ENCODE measurements at regions not wholly inside any gene's neighbourhood (a gene's known extent, or its start where the extent isn't known, plus 50 kb on each side); places are given as distances from the start of the nearest gene placed in this dataset.

- intact Hi-C loops (cut with micrococcal nuclease; ENCODE audit: unreplicated experiment): no loop called here
- BruUV-seq (replicated peaks): no TSS peak
- no peak for TF ChIP-seq EZH2 (IDR thresholded peaks at IDR 0.05; ENCODE audit: low read depth)
- TF ChIP-seq, protein P1, sequence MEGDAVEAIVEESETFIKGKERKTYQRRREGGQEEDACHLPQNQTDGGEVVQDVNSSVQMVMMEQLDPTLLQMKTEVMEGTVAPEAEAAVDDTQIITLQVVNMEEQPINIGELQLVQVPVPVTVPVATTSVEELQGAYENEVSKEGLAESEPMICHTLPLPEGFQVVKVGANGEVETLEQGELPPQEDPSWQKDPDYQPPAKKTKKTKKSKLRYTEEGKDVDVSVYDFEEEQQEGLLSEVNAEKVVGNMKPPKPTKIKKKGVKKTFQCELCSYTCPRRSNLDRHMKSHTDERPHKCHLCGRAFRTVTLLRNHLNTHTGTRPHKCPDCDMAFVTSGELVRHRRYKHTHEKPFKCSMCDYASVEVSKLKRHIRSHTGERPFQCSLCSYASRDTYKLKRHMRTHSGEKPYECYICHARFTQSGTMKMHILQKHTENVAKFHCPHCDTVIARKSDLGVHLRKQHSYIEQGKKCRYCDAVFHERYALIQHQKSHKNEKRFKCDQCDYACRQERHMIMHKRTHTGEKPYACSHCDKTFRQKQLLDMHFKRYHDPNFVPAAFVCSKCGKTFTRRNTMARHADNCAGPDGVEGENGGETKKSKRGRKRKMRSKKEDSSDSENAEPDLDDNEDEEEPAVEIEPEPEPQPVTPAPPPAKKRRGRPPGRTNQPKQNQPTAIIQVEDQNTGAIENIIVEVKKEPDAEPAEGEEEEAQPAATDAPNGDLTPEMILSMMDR (conservative IDR thresholded peaks at IDR 0.05): no peak
- H3K9me2 ChIP-seq (ENCODE audit: insufficient read depth): no peaks in the 10 kb centered on the region
- no peak overlapping the region for H3K27ac ChIP-seq
- no peak overlapping the region for H3K4me3 ChIP-seq
- no peaks in the 10 kb centered on the region for H3K79me2 ChIP-seq (ENCODE audit: low read depth)
- ChIA-PET CTCF (no interaction called here), POLR2A (ENCODE audit: unreplicated experiment) (no interaction called here)
- H3K4me2 ChIP-seq: no peak overlapping the region
- peaks cover 5% of the 10 kb centered on the region; the same call in 1 of the 2 replicates for H3K9me3 ChIP-seq (ENCODE audit: insufficient read depth, low read depth)
- no peaks in the 10 kb centered on the region for H3K4me1 ChIP-seq (replicated peaks; ENCODE audit: insufficient read depth)
- H3K27me3 ChIP-seq (ENCODE audit: insufficient read depth, low read depth): no peaks in the 10 kb centered on the region
- no peak overlapping the region for H2AFZ ChIP-seq
- H3K36me3 ChIP-seq (ENCODE audit: low read depth): no peaks in the 10 kb centered on the region
- H4K20me1 ChIP-seq (ENCODE audit: insufficient read depth): no peaks in the 10 kb centered on the region
- DNase-seq: no peak
- H3F3A ChIP-seq (ENCODE audit: insufficient read depth, low read depth): no peaks in the 10 kb centered on the region
These were observed 356.5 kb upstream of the KLF6 start for GRCh38 chr10:4141471-4141870.

- ChIA-PET POLR2A (ENCODE audit: unreplicated experiment) (no interaction called here), CTCF (no interaction called here)
- no peak overlapping the region for H3K4me3 ChIP-seq
- H3K9me2 ChIP-seq (ENCODE audit: insufficient read depth): no peaks in the 10 kb centered on the region
- intact Hi-C loops (cut with micrococcal nuclease; ENCODE audit: unreplicated experiment): no loop called here
- H4K20me1 ChIP-seq (ENCODE audit: insufficient read depth): no peaks in the 10 kb centered on the region
- no peaks in the 10 kb centered on the region for H3K36me3 ChIP-seq (ENCODE audit: low read depth)
- H3K4me1 ChIP-seq (replicated peaks; ENCODE audit: insufficient read depth): no peaks in the 10 kb centered on the region
- H3K27me3 ChIP-seq (ENCODE audit: insufficient read depth, low read depth): no peaks in the 10 kb centered on the region
- no TSS peak for BruUV-seq (replicated peaks)
- H3K27ac ChIP-seq: no peak overlapping the region
- no peak overlapping the region for H2AFZ ChIP-seq
- DNase-seq: no peak
- H3K79me2 ChIP-seq (ENCODE audit: low read depth): no peaks in the 10 kb centered on the region
- no peak for TF ChIP-seq EZH2 (IDR thresholded peaks at IDR 0.05; ENCODE audit: low read depth)
- TF ChIP-seq, protein P1 (conservative IDR thresholded peaks at IDR 0.05): no peak
- no peak overlapping the region for H3K4me2 ChIP-seq
- peaks cover 5% of the 10 kb centered on the region; the same call in 1 of the 2 replicates for H3K9me3 ChIP-seq (ENCODE audit: insufficient read depth, low read depth)
- H3F3A ChIP-seq (ENCODE audit: insufficient read depth, low read depth): no peaks in the 10 kb centered on the region
These were observed 353.2 kb upstream of the KLF6 start for GRCh38 chr10:4138146-4138721.

DNA sequence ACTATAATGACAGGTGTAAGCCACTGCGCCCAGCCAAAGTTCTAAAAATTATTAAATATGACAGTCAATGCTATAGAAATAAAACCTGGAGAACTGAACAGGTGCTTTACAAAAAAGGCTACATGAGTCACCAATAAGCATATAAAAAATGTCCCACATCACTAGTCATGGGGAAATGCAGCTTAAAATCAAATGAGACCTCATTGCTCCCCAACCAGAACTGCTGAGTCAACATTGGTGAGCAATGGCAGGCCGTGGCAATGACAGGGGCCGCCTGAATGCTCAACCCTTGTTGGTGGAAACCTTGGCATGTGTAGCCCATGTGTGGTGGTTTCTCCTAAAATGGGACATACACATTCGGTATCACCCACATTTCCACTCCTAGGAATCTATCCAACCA is 352.3 kb upstream of the KLF6 start:
- H2AFZ ChIP-seq: no peak overlapping the region
- BruUV-seq (replicated peaks): no TSS peak
- TF ChIP-seq EZH2 (IDR thresholded peaks at IDR 0.05; ENCODE audit: low read depth): no peak
- TF ChIP-seq, protein P1 (conservative IDR thresholded peaks at IDR 0.05): no peak
- no peak overlapping the region for H3K27ac ChIP-seq
- H3K4me3 ChIP-seq: no peak overlapping the region
- H3K4me2 ChIP-seq: no peak overlapping the region
- no peaks in the 10 kb centered on the region for H3F3A ChIP-seq (ENCODE audit: insufficient read depth, low read depth)
- H3K4me1 ChIP-seq (replicated peaks; ENCODE audit: insufficient read depth): peaks cover under 1% of the 10 kb centered on the region; the same call in 1 of the 2 replicates
- H3K79me2 ChIP-seq (ENCODE audit: low read depth): no peaks in the 10 kb centered on the region
- H3K9me3 ChIP-seq (ENCODE audit: insufficient read depth, low read depth): peaks cover 5% of the 10 kb centered on the region; the same call in 1 of the 2 replicates
- POLR2A ChIA-PET (ENCODE audit: unreplicated experiment): no interaction called here
- no peak for DNase-seq
- CTCF ChIA-PET: no interaction called here
- H3K36me3 ChIP-seq (ENCODE audit: low read depth): no peaks in the 10 kb centered on the region
- no peaks in the 10 kb centered on the region for H4K20me1 ChIP-seq (ENCODE audit: insufficient read depth)
- intact Hi-C loops (cut with micrococcal nuclease; ENCODE audit: unreplicated experiment): no loop called here
- no peaks in the 10 kb centered on the region for H3K27me3 ChIP-seq (ENCODE audit: insufficient read depth, low read depth)
- H3K9me2 ChIP-seq (ENCODE audit: insufficient read depth): no peaks in the 10 kb centered on the region
